ENCODE measurements at regions not wholly inside any gene's neighbourhood (a gene's known extent, or its start where the extent isn't known, plus 50 kb on each side); places are given as distances from the start of the nearest gene placed in this dataset.

DNA sequence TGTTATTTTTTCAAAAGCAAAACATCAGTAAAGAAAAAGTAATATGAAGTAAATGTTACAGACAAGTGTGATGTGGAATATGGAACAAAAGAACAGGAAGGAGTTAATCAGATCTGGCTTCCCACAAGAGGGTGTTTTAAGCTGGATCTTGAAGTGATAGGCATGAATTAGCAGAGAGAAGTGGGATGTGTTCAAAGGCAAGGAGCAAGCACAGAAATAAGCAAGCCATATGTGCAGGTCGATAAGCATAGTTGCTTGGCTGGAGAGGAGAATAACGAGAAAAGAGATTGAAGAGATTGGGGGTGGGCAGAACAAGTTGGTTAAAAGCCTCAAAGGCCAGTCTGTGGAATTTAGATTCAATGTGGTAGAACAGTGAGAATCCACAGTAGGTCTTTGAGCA, 60.9 kb upstream of the PRPS1 start:
- no peak overlapping the region for H2BK15ac ChIP-seq (ENCODE audit: low read length)
- H2BK5ac ChIP-seq (ENCODE audit: low read depth, low read length): no peak overlapping the region
- H2AFZ ChIP-seq (ENCODE audit: low read length): no peak overlapping the region
- WGBS, 2 experiments (ENCODE audit: extremely low coverage in 1 of 2, insufficient coverage in 1 of 2, insufficient read length in 1 of 2, insufficient replicate concordance in 2 of 2, low coverage in 1 of 2, low lambda C conversion rate in 2 of 2, missing lambda C conversion rate in 1 of 2): 97% methylated on average over 2 of the region's 2 CpGs; no CpG with 5 or more reads in 1 of the 2 experiments
- no peaks in the 10 kb centered on the region for H3K36me3 ChIP-seq (ENCODE audit: control insufficient read depth in 2 of 4, insufficient read depth in 4 of 4, low read length in 3 of 4)
- no peak overlapping the region for H4K5ac ChIP-seq (ENCODE audit: insufficient read length, low read depth, low read length)
- H3K27me3 ChIP-seq (replicated peaks in 1 of 4; ENCODE audit: control insufficient read depth in 3 of 4, extremely low read depth in 1 of 4, insufficient read depth in 3 of 4, low read length in 3 of 4): no peaks in the 10 kb centered on the region
- CTCF ChIA-PET (ENCODE audit: partially characterized antibody): interaction anchor here (0.8 kb wide), 1 partner anchor 35 kb away, joined by 3 read pairs; no protein-coding TSS in a partner anchor
- no peak overlapping the region for H4K8ac ChIP-seq (ENCODE audit: extremely low read depth, insufficient read depth, low read length)
- no peak overlapping the region for H3K56ac ChIP-seq (replicated peaks; ENCODE audit: insufficient read length, low read depth, low read length)
- no peak overlapping the region for H3K4me3 ChIP-seq (ENCODE audit: extremely low read depth in 1 of 4, insufficient read depth in 2 of 4, low read depth in 3 of 4, low read length in 4 of 4)
- no peaks in the 10 kb centered on the region for H3K79me1 ChIP-seq (ENCODE audit: low read depth, low read length)
- no peaks in the 10 kb centered on the region for H3K23me2 ChIP-seq (ENCODE audit: low read depth, low read length)
- FAIRE-seq (no peak), DNase-seq (ENCODE audit: low read depth in 1 of 2, low spot score in 2 of 2) (no peak)
- H3K27ac ChIP-seq (ENCODE audit: low read depth, low read length): no peak overlapping the region
- H3K23ac ChIP-seq (ENCODE audit: insufficient read length): no peak overlapping the region
- H3K9ac ChIP-seq (replicated peaks in 1 of 4; ENCODE audit: extremely low read depth in 1 of 4, low read depth in 3 of 4, low read length in 3 of 4): no peak overlapping the region
- H3K4me1 ChIP-seq (replicated peaks in 1 of 4; ENCODE audit: control insufficient read depth in 3 of 4, insufficient read depth in 4 of 4, low read length in 3 of 4): peaks cover 2 to 19% (median 9%) of the 10 kb centered on the region in 4 experiments; a peak in 6 of 7 replicates
- no peak overlapping the region for H2BK120ac ChIP-seq (replicated peaks; ENCODE audit: low read depth, low read length)
- TF ChIP-seq BRCA1 (IDR thresholded peaks at IDR 0.05; ENCODE audit: low read depth, low read length) (no peak), RNF2 (IDR thresholded peaks at IDR 0.05; ENCODE audit: borderline replicate concordance, low read depth, low read length, missing control alignments, poor library complexity, severe bottlenecking) (no peak), ZNF274 (IDR thresholded peaks at IDR 0.05; ENCODE audit: borderline replicate concordance, extremely low read depth, low read length) (no peak), HDAC6 (IDR thresholded peaks at IDR 0.05; ENCODE audit: low read depth, low read length) (no peak), BACH1 (IDR thresholded peaks at IDR 0.05; ENCODE audit: low read length) (no peak), SUZ12 (IDR thresholded peaks at IDR 0.05; ENCODE audit: low read length) (no peak), MAX (IDR thresholded peaks at IDR 0.05) (no peak), RAD21 (IDR thresholded peaks at IDR 0.05 in 1 of 2, conservative IDR thresholded peaks at IDR 0.05 in 1 of 2; ENCODE audit: low read depth in 2 of 2, low read length in 2 of 2) (no peak), POU5F1 (IDR thresholded peaks at IDR 0.05; ENCODE audit: low read depth, low read length) (no peak), SP1 (IDR thresholded peaks at IDR 0.05; ENCODE audit: low read depth, low read length) (no peak), CBX5 (IDR thresholded peaks at IDR 0.05; ENCODE audit: low read depth, low read length) (no peak), EGR1 (IDR thresholded peaks at IDR 0.05; ENCODE audit: borderline replicate concordance, low read depth, low read length) (no peak), USF2 (IDR thresholded peaks at IDR 0.05; ENCODE audit: low read length) (no peak)
- no peaks in the 10 kb centered on the region for H3K9me3 ChIP-seq (ENCODE audit: insufficient read depth in 2 of 2, low read depth in 1 of 2, low read length in 1 of 2)
- H3K4me2 ChIP-seq (ENCODE audit: insufficient read depth in 1 of 2, low read depth in 2 of 2, low read length in 2 of 2): no peak overlapping the region
- H2AK5ac ChIP-seq (ENCODE audit: low read depth, low read length): no peak overlapping the region
- no peak overlapping the region for H3K4ac ChIP-seq (replicated peaks; ENCODE audit: insufficient read length, low read depth, low read length)
- H4K91ac ChIP-seq (replicated peaks; ENCODE audit: insufficient read length, low read length): no peak overlapping the region
- H2BK20ac ChIP-seq (ENCODE audit: low read length): no peak overlapping the region
- no peak overlapping the region for H2BK12ac ChIP-seq (ENCODE audit: low read depth, low read length)
- H3K79me2 ChIP-seq (ENCODE audit: control insufficient read depth in 1 of 2, insufficient read depth in 2 of 2, low read length in 2 of 2): no peaks in the 10 kb centered on the region
- no peak overlapping the region for H3K18ac ChIP-seq (ENCODE audit: extremely low read depth, low read length)
- H3K14ac ChIP-seq (ENCODE audit: insufficient read length): no peak overlapping the region
- POLR2A ChIA-PET (ENCODE audit: partially characterized antibody): no interaction called here
- no peaks in the 10 kb centered on the region for H4K20me1 ChIP-seq (replicated peaks in 1 of 2; ENCODE audit: control insufficient read depth in 1 of 2, insufficient read depth in 2 of 2, low read length in 2 of 2)

Measured in H1 (cell line).